Activated T-cell treated with anti-CD3 and anti-CD28 coated beads, Interleukin-2, amount 50 U/mL, for 72 hours (primary cell): ENCODE measurements at regions not wholly inside any gene's neighbourhood (a gene's known extent, or its start where the extent isn't known, plus 50 kb on each side); places are given as distances from the start of the nearest gene placed in this dataset.

Experiments
- ATAC-seq, 2 donors: fragments of 150-1000 bp; cut with Tn5 transposase; replicated peaks in 1 of 2; 2 replicates each; pipeline ENCODE4 v1.10.0; 2021; ENCODE audit warnings: moderate library complexity in 2 of 2, mild to moderate bottlenecking in 1 of 2
- DNase-seq, 2 donors: peaks; one replicate each; pipeline ENCODE4 v3.0.0; 2021 to 2022; ENCODE audit warnings: mixed read lengths in 1 of 2
- H3K27ac Mint-ChIP-seq: one replicate; pipeline ENCODE4 v1.8.0; 2022; ENCODE audit warnings: mild to moderate bottlenecking, moderate library complexity, mixed read lengths
- H3K27me3 Mint-ChIP-seq: one replicate; pipeline ENCODE4 v1.8.0; 2022; ENCODE audit warnings: low read depth, mixed read lengths
- H3K36me3 Mint-ChIP-seq, 2 donors: one replicate each; pipeline ENCODE4 v1.8.0; 2022; ENCODE audit warnings: mixed read lengths in 2 of 2, mild to moderate bottlenecking in 1 of 2; ENCODE audit not compliant: insufficient read depth in 2 of 2
- H3K4me1 Mint-ChIP-seq: one replicate; pipeline ENCODE4 v1.8.0; 2022; ENCODE audit warnings: low read depth, mixed read lengths
- H3K4me3 Mint-ChIP-seq, 2 donors: one replicate each; pipeline ENCODE4 v1.8.0; 2022; ENCODE audit warnings: mild to moderate bottlenecking in 2 of 2, mixed read lengths in 2 of 2, moderate library complexity in 2 of 2
- H3K9me3 Mint-ChIP-seq, 2 donors: one replicate each; pipeline ENCODE4 v1.8.0; 2022; ENCODE audit warnings: mixed read lengths in 2 of 2

- H3K27ac Mint-ChIP-seq, result no peak overlapping the region
- no peak for ATAC-seq
- H3K27me3 Mint-ChIP-seq, result no peaks in the 10 kb centered on the region
- no peaks in the 10 kb centered on the region for H3K9me3 Mint-ChIP-seq
- H3K36me3 Mint-ChIP-seq, result no peaks in the 10 kb centered on the region
- no peak overlapping the region for H3K4me3 Mint-ChIP-seq
- no peaks in the 10 kb centered on the region for H3K4me1 Mint-ChIP-seq
- no peak for DNase-seq
Measured at GRCh38 chr5:133905424-133905823, 63.0 kb downstream of the C5orf15 start.

- Mint-ChIP-seq H3K27ac (no peak overlapping the region), H3K4me3 (no peak overlapping the region), H3K36me3 (no peaks in the 10 kb centered on the region), H3K9me3 (no peaks in the 10 kb centered on the region), H3K27me3 (no peaks in the 10 kb centered on the region), H3K4me1 (no peaks in the 10 kb centered on the region)
- no peak for ATAC-seq
- no peak for DNase-seq
Measured at GRCh38 chr5:133904641-133905040, 63.8 kb downstream of the C5orf15 start.

- Mint-ChIP-seq H3K9me3 (no peaks in the 10 kb centered on the region), H3K36me3 (no peaks in the 10 kb centered on the region), H3K27me3 (no peaks in the 10 kb centered on the region), H3K4me3 (no peak overlapping the region), H3K27ac (no peak overlapping the region), H3K4me1 (no peaks in the 10 kb centered on the region)
- DNase-seq (no peak), ATAC-seq (no peak)
Measured at GRCh38 chr5:133902511-133903118, 65.8 kb downstream of the C5orf15 start.

GRCh38 chr5:133900534-133901270 lies 67.7 kb downstream of the C5orf15 start:
- Mint-ChIP-seq H3K36me3 (no peaks in the 10 kb centered on the region), H3K4me3 (no peak overlapping the region), H3K27me3 (peaks cover 6% of the 10 kb centered on the region), H3K4me1 (peaks cover 14% of the 10 kb centered on the region), H3K27ac (no peak overlapping the region), H3K9me3 (no peaks in the 10 kb centered on the region)
- ATAC-seq (no peak), DNase-seq (no peak)

- peaks cover 14% of the 10 kb centered on the region for H3K4me1 Mint-ChIP-seq
- no peak for ATAC-seq
- no peak overlapping the region for H3K4me3 Mint-ChIP-seq
- peaks cover 6% of the 10 kb centered on the region for H3K27me3 Mint-ChIP-seq
- no peaks in the 10 kb centered on the region for H3K36me3 Mint-ChIP-seq
- no peak for DNase-seq
- no peak overlapping the region for H3K27ac Mint-ChIP-seq
- no peaks in the 10 kb centered on the region for H3K9me3 Mint-ChIP-seq
Measured at GRCh38 chr5:133899506-133899905, 68.9 kb downstream of the C5orf15 start.

- no peaks in the 10 kb centered on the region for H3K9me3 Mint-ChIP-seq
- ATAC-seq (no peak), DNase-seq (no peak)
- no peak overlapping the region for H3K27ac Mint-ChIP-seq
- H3K27me3 Mint-ChIP-seq, result peaks cover 6% of the 10 kb centered on the region
- H3K4me1 Mint-ChIP-seq, result peaks cover 14% of the 10 kb centered on the region
- no peaks in the 10 kb centered on the region for H3K36me3 Mint-ChIP-seq
- H3K4me3 Mint-ChIP-seq, result no peak overlapping the region
Measured at GRCh38 chr5:133898440-133898839, 70.0 kb downstream of the C5orf15 start.

GRCh38 chr5:133897431-133897830 lies 71.0 kb downstream of the C5orf15 start:
- no peak overlapping the region for H3K27ac Mint-ChIP-seq
- H3K36me3 Mint-ChIP-seq, result no peaks in the 10 kb centered on the region
- H3K9me3 Mint-ChIP-seq, result no peaks in the 10 kb centered on the region
- peaks cover 6% of the 10 kb centered on the region for H3K27me3 Mint-ChIP-seq
- no peak overlapping the region for H3K4me3 Mint-ChIP-seq
- H3K4me1 Mint-ChIP-seq, result peaks cover 14% of the 10 kb centered on the region
- ATAC-seq (no peak), DNase-seq (no peak)

GRCh38 chr5:133896873-133897272 lies 71.6 kb downstream of the C5orf15 start:
- no peak overlapping the region for H3K4me3 Mint-ChIP-seq
- peaks cover 6% of the 10 kb centered on the region for H3K27me3 Mint-ChIP-seq
- DNase-seq, result no peak
- H3K9me3 Mint-ChIP-seq, result no peaks in the 10 kb centered on the region
- peaks cover 14% of the 10 kb centered on the region for H3K4me1 Mint-ChIP-seq
- H3K27ac Mint-ChIP-seq, result no peak overlapping the region
- no peaks in the 10 kb centered on the region for H3K36me3 Mint-ChIP-seq
- ATAC-seq, result no peak

- H3K27me3 Mint-ChIP-seq, result peaks cover 6% of the 10 kb centered on the region
- DNase-seq (no peak), ATAC-seq (no peak)
- peaks cover 14% of the 10 kb centered on the region for H3K4me1 Mint-ChIP-seq
- no peaks in the 10 kb centered on the region for H3K9me3 Mint-ChIP-seq
- H3K27ac Mint-ChIP-seq, result no peak overlapping the region
- H3K4me3 Mint-ChIP-seq, result no peak overlapping the region
- no peaks in the 10 kb centered on the region for H3K36me3 Mint-ChIP-seq
Measured at GRCh38 chr5:133895979-133896845, 72.2 kb downstream of the C5orf15 start.

- no peak for DNase-seq
- Mint-ChIP-seq H3K27ac (no peak overlapping the region), H3K4me3 (no peak overlapping the region), H3K9me3 (no peaks in the 10 kb centered on the region), H3K4me1 (peaks cover 14% of the 10 kb centered on the region), H3K36me3 (no peaks in the 10 kb centered on the region), H3K27me3 (peaks cover 6% of the 10 kb centered on the region)
- no peak for ATAC-seq
Measured at GRCh38 chr5:133894143-133894542, 74.3 kb downstream of the C5orf15 start.

GRCh38 chr5:133892774-133893173 lies 75.7 kb downstream of the C5orf15 start:
- Mint-ChIP-seq H3K36me3 (no peaks in the 10 kb centered on the region), H3K27me3 (peaks cover 6% of the 10 kb centered on the region), H3K4me3 (no peak overlapping the region), H3K27ac (no peak overlapping the region), H3K4me1 (peaks cover 14% of the 10 kb centered on the region), H3K9me3 (no peaks in the 10 kb centered on the region)
- no peak for ATAC-seq
- DNase-seq, result no peak

- Mint-ChIP-seq H3K36me3 (no peaks in the 10 kb centered on the region), H3K4me1 (peaks cover 13% of the 10 kb centered on the region), H3K9me3 (no peaks in the 10 kb centered on the region), H3K4me3 (no peak overlapping the region), H3K27me3 (peaks cover 5% of the 10 kb centered on the region), H3K27ac (no peak overlapping the region)
- DNase-seq (no peak), ATAC-seq (no peak)
Measured at GRCh38 chr5:133892306-133892705, 76.1 kb downstream of the C5orf15 start.

GRCh38 chr5:133891390-133891789 lies 77.0 kb downstream of the C5orf15 start:
- DNase-seq, result no peak
- no peak for ATAC-seq
- Mint-ChIP-seq H3K36me3 (no peaks in the 10 kb centered on the region), H3K27me3 (no peaks in the 10 kb centered on the region), H3K4me1 (peaks cover 6% of the 10 kb centered on the region), H3K9me3 (no peaks in the 10 kb centered on the region), H3K27ac (no peak overlapping the region), H3K4me3 (no peak overlapping the region)
